ENCODE measurements at regions not wholly inside any gene's neighbourhood (a gene's known extent, or its start where the extent isn't known, plus 50 kb on each side); places are given as distances from the start of the nearest gene placed in this dataset.

- Histone ChIP-seq H3K9me2 (ENCODE audit: insufficient read depth, low read length) (no peaks in the 10 kb centered on the region), H2AFZ (ENCODE audit: low read length) (no peak overlapping the region), H3K36me3 (ENCODE audit: insufficient read depth, low read length) (no peaks in the 10 kb centered on the region), H3K79me2 (ENCODE audit: insufficient read depth, low read depth, low read length) (no peaks in the 10 kb centered on the region), H3K9me3 (ENCODE audit: low read length) (no peaks in the 10 kb centered on the region), H3K4me3 (ENCODE audit: low read depth, low read length, poor library complexity, severe bottlenecking) (no peak overlapping the region), H3K4me1 (ENCODE audit: insufficient read depth, low read length, poor library complexity, severe bottlenecking) (no peaks in the 10 kb centered on the region), H3K27ac (ENCODE audit: low read depth, low read length, poor library complexity, severe bottlenecking) (no peak overlapping the region), H4K20me1 (ENCODE audit: insufficient read depth, low read length) (no peaks in the 10 kb centered on the region), H3K4me2 (ENCODE audit: low read length) (no peak overlapping the region)
- CTCF ChIA-PET (ENCODE audit: unreplicated experiment): no interaction called here
- no peak for TF ChIP-seq CTCF (conservative IDR thresholded peaks at IDR 0.05; ENCODE audit: low read length)
- no peak for TF ChIP-seq EZH2phosphoT487 (IDR thresholded peaks at IDR 0.05; ENCODE audit: borderline replicate concordance, low read depth, low read length)
- no TSS peak for BruUV-seq (replicated peaks)
- POLR2A ChIA-PET: no interaction called here
- DNase-seq (ENCODE audit: low spot score): no peak
- intact Hi-C loops (cut with micrococcal nuclease; ENCODE audit: unreplicated experiment): no loop called here
Measured at GRCh38 chr4:30783751-30784150, 63.6 kb downstream of the PCDH7 start.

GRCh38 chr4:30789219-30789671 lies 69.1 kb downstream of the PCDH7 start:
- TF ChIP-seq CTCF (conservative IDR thresholded peaks at IDR 0.05; ENCODE audit: low read length): no peak
- TF ChIP-seq EZH2phosphoT487 (IDR thresholded peaks at IDR 0.05; ENCODE audit: borderline replicate concordance, low read depth, low read length): no peak
- intact Hi-C loops (cut with micrococcal nuclease; ENCODE audit: unreplicated experiment): no loop called here
- Histone ChIP-seq H3K9me2 (ENCODE audit: insufficient read depth, low read length) (no peaks in the 10 kb centered on the region), H2AFZ (ENCODE audit: low read length) (no peak overlapping the region), H3K4me1 (ENCODE audit: insufficient read depth, low read length, poor library complexity, severe bottlenecking) (no peaks in the 10 kb centered on the region), H3K4me3 (ENCODE audit: low read depth, low read length, poor library complexity, severe bottlenecking) (no peak overlapping the region), H3K36me3 (ENCODE audit: insufficient read depth, low read length) (no peaks in the 10 kb centered on the region), H3K27ac (ENCODE audit: low read depth, low read length, poor library complexity, severe bottlenecking) (no peak overlapping the region), H4K20me1 (ENCODE audit: insufficient read depth, low read length) (no peaks in the 10 kb centered on the region), H3K79me2 (ENCODE audit: insufficient read depth, low read depth, low read length) (no peaks in the 10 kb centered on the region), H3K4me2 (ENCODE audit: low read length) (no peak overlapping the region), H3K9me3 (ENCODE audit: low read length) (no peaks in the 10 kb centered on the region)
- ChIA-PET POLR2A (no interaction called here), CTCF (ENCODE audit: unreplicated experiment) (no interaction called here)
- DNase-seq (ENCODE audit: low spot score): no peak
- BruUV-seq (replicated peaks): no TSS peak

GRCh38 chr4:30790123-30790522 lies 70.0 kb downstream of the PCDH7 start:
- POLR2A ChIA-PET: no interaction called here
- no peak for TF ChIP-seq CTCF (conservative IDR thresholded peaks at IDR 0.05; ENCODE audit: low read length)
- TF ChIP-seq EZH2phosphoT487 (IDR thresholded peaks at IDR 0.05; ENCODE audit: borderline replicate concordance, low read depth, low read length): no peak
- Histone ChIP-seq H3K9me2 (ENCODE audit: insufficient read depth, low read length) (no peaks in the 10 kb centered on the region), H3K79me2 (ENCODE audit: insufficient read depth, low read depth, low read length) (no peaks in the 10 kb centered on the region), H3K36me3 (ENCODE audit: insufficient read depth, low read length) (no peaks in the 10 kb centered on the region), H3K4me2 (ENCODE audit: low read length) (no peak overlapping the region), H3K4me3 (ENCODE audit: low read depth, low read length, poor library complexity, severe bottlenecking) (no peak overlapping the region), H3K9me3 (ENCODE audit: low read length) (no peaks in the 10 kb centered on the region), H2AFZ (ENCODE audit: low read length) (no peak overlapping the region), H3K27ac (ENCODE audit: low read depth, low read length, poor library complexity, severe bottlenecking) (no peak overlapping the region), H3K4me1 (ENCODE audit: insufficient read depth, low read length, poor library complexity, severe bottlenecking) (no peaks in the 10 kb centered on the region), H4K20me1 (ENCODE audit: insufficient read depth, low read length) (no peaks in the 10 kb centered on the region)
- CTCF ChIA-PET (ENCODE audit: unreplicated experiment): no interaction called here
- no peak for DNase-seq (ENCODE audit: low spot score)
- BruUV-seq (replicated peaks): no TSS peak
- intact Hi-C loops (cut with micrococcal nuclease; ENCODE audit: unreplicated experiment): no loop called here
